HepG2 (cell line): ENCODE measurements at regions not wholly inside any gene's neighbourhood (a gene's known extent, or its start where the extent isn't known, plus 50 kb on each side); places are given as distances from the start of the nearest gene placed in this dataset.
"Not testable (repeated sequence)": the region's sequence is repeated elsewhere in the genome, so short reads cannot be mapped to it uniquely, and the experiment has no call there.

Experiments
- ATAC-seq: fragments of 200-7000 bp; cut with Tn5 transposase; 3 replicates; pipeline ENCODE4 v1.9.1; 2020; ENCODE audit warnings: mild to moderate bottlenecking, moderate library complexity
- BruUV-seq: library from RNA; stranded (reverse); fragments of 400-500 nt; replicated peaks from 2 replicates; lab custom pipeline; 2021; lab: Mats Ljungman, UMichigan
- CTCF ChIA-PET: fragments of 300-600 bp; formaldehyde crosslinking; extraction: SDS; loops from one replicate; lab custom pipeline; 2021; ENCODE audit warnings: low total read pairs, inconsistent platforms, low intra/inter-chr PET ratio; lab: Yijun Ruan, JAX
- POLR2A ChIA-PET: fragments of 350-600 bp; sonication (Branson Sonifier 250); formaldehyde crosslinking; loops from one replicate; lab custom pipeline; 2020; ENCODE audit warnings: antibody characterized with exemption, inconsistent platforms; lab: Yijun Ruan, JAX
- DNase-seq: peaks from one replicate; pipeline ENCODE4 v3.0.0-alpha.2; 2015; ENCODE audit warnings: low spot score
- FAIRE-seq: peaks from 3 replicates; lab custom pipeline; 2011; peaks lifted over from hg19 to GRCh38; lab: Jason Lieb, UNC
- H2AFZ ChIP-seq: one replicate; pipeline ENCODE4 v1.6.1; 2011; ENCODE audit warnings: low read length, inconsistent platforms
- H3K27ac ChIP-seq: fragments of 300-600 bp; 3 replicates; pipeline ENCODE4 v1.8.0; 2011; ENCODE audit warnings: mixed run types, mild to moderate bottlenecking, mixed read lengths, low read length, inconsistent platforms; ENCODE audit not compliant: insufficient read depth; ENCODE audit errors: extremely low read length
- H3K27me3 ChIP-seq, 2 experiments: fragments of 200-600 bp in 1 of 2; 2 replicates in 1 of 2; 3 replicates in 1 of 2; pipeline versions ENCODE4 v1.6.0 to v1.8.0; 2011; ENCODE audit warnings: low read length in 2 of 2, mild to moderate bottlenecking in 2 of 2, moderate library complexity in 2 of 2, inconsistent platforms in 1 of 2; ENCODE audit not compliant: insufficient read depth in 2 of 2, control insufficient read depth in 1 of 2
- H3K36me3 ChIP-seq, 2 experiments: fragments of 200-600 bp in 1 of 2; replicated peaks in 1 of 2; 2 replicates in 1 of 2; 3 replicates in 1 of 2; pipeline versions ENCODE4 v1.5.1 to v1.8.0; 2011; ENCODE audit warnings: low read length in 2 of 2, inconsistent platforms in 1 of 2; ENCODE audit not compliant: insufficient read depth in 2 of 2, control insufficient read depth in 1 of 2
- H3K4me1 ChIP-seq: 2 replicates; pipeline ENCODE4 v1.5.1; 2012; ENCODE audit warnings: low read length, inconsistent platforms; ENCODE audit not compliant: insufficient read depth
- H3K4me2 ChIP-seq: 2 replicates; pipeline ENCODE4 v1.6.0; 2011; ENCODE audit warnings: low read depth, low read length, inconsistent platforms
- H3K4me3 ChIP-seq, 3 experiments: fragments of 200-600 bp in 1 of 3; sonication (generic), shearing (Covaris generic) in 1 of 3; replicated peaks in 1 of 3; 2 replicates each; pipeline ENCODE4 v1.5.1; 2011 to 2016; ENCODE audit warnings: low read length in 3 of 3, inconsistent platforms in 2 of 3, low read depth in 2 of 3, mild to moderate bottlenecking in 2 of 3, control low read depth in 1 of 3, mixed read lengths in 1 of 3; ENCODE audit not compliant: insufficient read depth in 1 of 3
- H3K79me2 ChIP-seq: one replicate; pipeline ENCODE4 v1.6.1; 2011; ENCODE audit warnings: low read length, inconsistent platforms; ENCODE audit not compliant: insufficient read depth
- H3K9ac ChIP-seq: 2 replicates; pipeline ENCODE4 v1.6.0; 2011; ENCODE audit warnings: mild to moderate bottlenecking, low read depth, low read length, inconsistent platforms; ENCODE audit not compliant: insufficient read depth
- H3K9me3 ChIP-seq: 2 replicates; pipeline ENCODE4 v1.5.1; 2012; ENCODE audit warnings: mild to moderate bottlenecking, low read length
- H4K20me1 ChIP-seq: 2 replicates; pipeline ENCODE4 v1.6.0; 2011; ENCODE audit warnings: inconsistent platforms, mild to moderate bottlenecking, low read length, moderate library complexity; ENCODE audit not compliant: insufficient read depth
- ATF6 ChIP-seq: sonication (generic); formaldehyde crosslinking; conservative IDR thresholded peaks from 2 replicates; pipeline ENCODE4 v1.4.0; 2020; ENCODE audit warnings: missing genetic modification reagents
- ELK4 ChIP-seq: sonication (generic); formaldehyde crosslinking; IDR thresholded peaks from 2 replicates; pipeline ENCODE4 v1.9.0; 2021; ENCODE audit warnings: missing genetic modification reagents, borderline replicate concordance
- MXI1 ChIP-seq: IDR thresholded peaks from 3 replicates; pipeline ENCODE4 v1.6.1; 2012; ENCODE audit warnings: low read depth, low read length, inconsistent platforms, borderline replicate concordance
- NKX3-1 ChIP-seq: sonication (generic); formaldehyde crosslinking; IDR thresholded peaks from 2 replicates; pipeline ENCODE4 v1.5.0; 2020; ENCODE audit warnings: missing genetic modification reagents
- NR1H2 ChIP-seq: sonication (generic); formaldehyde crosslinking; IDR thresholded peaks from 2 replicates; pipeline ENCODE4 v1.8.1; 2022; ENCODE audit warnings: low read depth, missing genetic modification reagents, borderline replicate concordance
- PAX8 ChIP-seq: sonication (generic); formaldehyde crosslinking; IDR thresholded peaks from 2 replicates; pipeline ENCODE4 v1.8.0; 2022; ENCODE audit warnings: mild to moderate bottlenecking, missing genetic modification reagents, borderline replicate concordance
- PBX3 ChIP-seq: sonication (generic); formaldehyde crosslinking; IDR thresholded peaks from 2 replicates; pipeline ENCODE4 v1.8.1; 2023; ENCODE audit warnings: missing genetic modification reagents, inconsistent platforms, borderline replicate concordance
- TEAD3 ChIP-seq: optimal IDR thresholded peaks from 2 replicates; pipeline ENCODE3; 2016; ENCODE audit warnings: borderline replicate concordance
- TP53 ChIP-seq: sonication (generic); formaldehyde crosslinking; conservative IDR thresholded peaks from 2 replicates; pipeline ENCODE4 v1.4.0; 2020; ENCODE audit warnings: missing genetic modification reagents
- TRIM24 ChIP-seq: sonication (generic); formaldehyde crosslinking; IDR thresholded peaks from 2 replicates; pipeline ENCODE4 v1.8.0; 2022; ENCODE audit warnings: mild to moderate bottlenecking, missing genetic modification reagents
- UBTF ChIP-seq: sonication (generic); formaldehyde crosslinking; IDR thresholded peaks from 2 replicates; pipeline ENCODE4 v1.4.0; 2020; ENCODE audit warnings: mild to moderate bottlenecking, missing genetic modification reagents
- ZNF354B ChIP-seq: sonication (generic); formaldehyde crosslinking; IDR thresholded peaks from 2 replicates; pipeline ENCODE4 v1.8.0; 2022; ENCODE audit warnings: mild to moderate bottlenecking, missing genetic modification reagents
- ZNF605 ChIP-seq: sonication (generic); formaldehyde crosslinking; IDR thresholded peaks from 2 replicates; pipeline ENCODE4 v1.8.0; 2022; ENCODE audit warnings: mild to moderate bottlenecking, missing genetic modification reagents
- WGBS: methylation state at CpG from one replicate; pipeline ENCODE4 v1.1.6; 2017; ENCODE audit warnings: low lambda C conversion rate; 5-methylcytosine and 5-hydroxymethylcytosine counted together
- in situ Hi-C: cut with HindIII; loops from 2 replicates; pipeline ENCODE4 v1.10.0; 2017; ENCODE audit warnings: low pct_unique_long_range_greater_than_20kb; ENCODE audit not compliant: extremely low pct_ligation_motif_present
- intact Hi-C: fragments of 100-400 bp; cut with micrococcal nuclease; formaldehyde crosslinking; loops from one replicate; pipeline ENCODE4 v1.10.0; 2022; ENCODE audit not compliant: unreplicated experiment

GRCh38 chr11:98390391-98390790 lies 630.4 kb upstream of the CNTN5 start:
- ChIA-PET POLR2A (no interaction called here), CTCF (no interaction called here)
- Histone ChIP-seq H3K4me1 (no peaks in the 10 kb centered on the region), H3K4me3 (no peak overlapping the region), H4K20me1 (no peaks in the 10 kb centered on the region), H3K4me2 (no peak overlapping the region), H3K27me3 (no peaks in the 10 kb centered on the region), H3K27ac (no peak overlapping the region), H3K79me2 (no peaks in the 10 kb centered on the region), H3K36me3 (no peaks in the 10 kb centered on the region), H3K9me3 (no peaks in the 10 kb centered on the region), H3K9ac (no peak overlapping the region), H2AFZ (no peak overlapping the region)
- WGBS: 0% methylated on average over 2 of the region's 2 CpGs
- no TSS peak for BruUV-seq
- ATAC-seq: no peak
- in situ Hi-C loops: no loop called here
- TF ChIP-seq NKX3-1 (CRISPR knock-in tag) (no peak), ATF6 (CRISPR knock-in tag) (no peak), TEAD3 (CRISPR knock-in tag) (no peak), UBTF (no peak), TP53 (no peak), NR1H2 (CRISPR knock-in tag) (no peak), ELK4 (CRISPR knock-in tag) (no peak), PAX8 (no peak), ZNF354B (CRISPR knock-in tag) (no peak), TRIM24 (no peak), ZNF605 (CRISPR knock-in tag) (no peak), PBX3 (CRISPR knock-in tag) (no peak), MXI1 (no peak)
- FAIRE-seq: no peak
- intact Hi-C loops: no loop called here
- no peak for DNase-seq

GRCh38 chr11:98394500-98394899 lies 626.2 kb upstream of the CNTN5 start:
- in situ Hi-C loops, FAIRE-seq, H4K20me1 ChIP-seq, intact Hi-C loops, H3K4me1 ChIP-seq, H3K27ac ChIP-seq, POLR2A ChIA-PET, H3K36me3 ChIP-seq, H3K27me3 ChIP-seq, H3K79me2 ChIP-seq, H2AFZ ChIP-seq, ATAC-seq, CTCF ChIA-PET, BruUV-seq, H3K9me3 ChIP-seq, H3K4me3 ChIP-seq, DNase-seq, H3K9ac ChIP-seq, H3K4me2 ChIP-seq: not testable (repeated sequence)
- 23% methylated on average over 4 of the region's 4 CpGs for WGBS
